Suprapubic skin (tissue), 4 donors: ENCODE measurements at regions not wholly inside any gene's neighbourhood (a gene's known extent, or its start where the extent isn't known, plus 50 kb on each side); places are given as distances from the start of the nearest gene placed in this dataset.

Source experiments
- DNase-seq, 2 donors: peaks; one replicate each; pipeline ENCODE4 v3.0.0-alpha.2; 2019; ENCODE audit warnings: low spot score in 2 of 2
- H3K27ac ChIP-seq: fragments of 200-600 bp; sonication (generic); one replicate; pipeline ENCODE4 v1.5.1; 2019
- H3K27me3 ChIP-seq: fragments of 200-600 bp; sonication (generic); one replicate; pipeline ENCODE4 v1.5.1; 2019
- H3K36me3 ChIP-seq: fragments of 200-600 bp; sonication (generic); one replicate; pipeline ENCODE4 v1.5.1; 2019
- H3K4me1 ChIP-seq: fragments of 200-600 bp; sonication (generic); one replicate; pipeline ENCODE4 v1.5.1; 2019
- H3K4me3 ChIP-seq: fragments of 200-600 bp; sonication (generic); one replicate; pipeline ENCODE4 v1.5.1; 2019; ENCODE audit warnings: mild to moderate bottlenecking
- H3K9me3 ChIP-seq: fragments of 200-600 bp; sonication (generic); one replicate; pipeline ENCODE4 v1.5.1; 2019
- EP300 ChIP-seq: sonication (generic); formaldehyde crosslinking; IDR thresholded peaks from one replicate; pipeline ENCODE4 v1.6.1; 2017; ENCODE audit warnings: antibody characterized with exemption
- POLR2A ChIP-seq, 2 donors: fragments of 450-650 bp; IDR thresholded peaks; one replicate each; pipeline ENCODE4 v1.6.1; 2017; ENCODE audit warnings: antibody characterized with exemption in 2 of 2, mild to moderate bottlenecking in 2 of 2, moderate library complexity in 2 of 2
- POLR2AphosphoS5 ChIP-seq, 3 donors: sonication (generic); formaldehyde crosslinking; IDR thresholded peaks; one replicate each; pipeline ENCODE4 v1.6.1; 2017; ENCODE audit warnings: antibody characterized with exemption in 3 of 3
- WGBS: methylation state at CpG from one replicate; pipeline ENCODE4 v1.1.5; 2018; 5-methylcytosine and 5-hydroxymethylcytosine counted together
- TF ChIP-seq, protein P1 (sequence below), 2 donors: fragments of 200-600 bp in 1 of 2; fragments of 450-650 bp in 1 of 2; sonication (generic) in 1 of 2; IDR thresholded peaks; one replicate each; pipeline ENCODE4 v1.5.1; 2016 to 2019; ENCODE audit warnings: antibody characterized with exemption in 2 of 2, mild to moderate bottlenecking in 1 of 2, moderate library complexity in 1 of 2

DNA sequence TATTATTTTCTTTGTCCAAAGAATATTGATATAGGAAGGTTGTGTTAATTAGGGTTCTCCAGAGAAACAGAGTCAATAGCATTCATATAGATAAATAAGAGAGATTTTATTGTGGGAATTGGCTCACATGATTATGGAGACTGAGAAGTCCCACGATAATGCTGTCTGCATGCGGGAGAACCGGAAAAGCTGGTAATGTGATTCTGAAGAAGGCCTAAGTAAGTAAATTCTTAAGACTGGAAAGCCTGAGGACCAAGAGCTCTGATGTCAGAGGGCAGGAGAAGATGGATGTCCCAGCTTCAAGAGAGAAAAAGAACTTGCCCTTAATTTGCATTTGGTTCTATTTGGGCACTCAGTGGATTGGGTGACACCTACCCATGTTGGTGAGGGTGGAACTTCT, 307.4 kb upstream of the C9orf72 start:
- WGBS = 66% methylated on average over 3 of the region's 3 CpGs
- DNase-seq = no peak

DNA sequence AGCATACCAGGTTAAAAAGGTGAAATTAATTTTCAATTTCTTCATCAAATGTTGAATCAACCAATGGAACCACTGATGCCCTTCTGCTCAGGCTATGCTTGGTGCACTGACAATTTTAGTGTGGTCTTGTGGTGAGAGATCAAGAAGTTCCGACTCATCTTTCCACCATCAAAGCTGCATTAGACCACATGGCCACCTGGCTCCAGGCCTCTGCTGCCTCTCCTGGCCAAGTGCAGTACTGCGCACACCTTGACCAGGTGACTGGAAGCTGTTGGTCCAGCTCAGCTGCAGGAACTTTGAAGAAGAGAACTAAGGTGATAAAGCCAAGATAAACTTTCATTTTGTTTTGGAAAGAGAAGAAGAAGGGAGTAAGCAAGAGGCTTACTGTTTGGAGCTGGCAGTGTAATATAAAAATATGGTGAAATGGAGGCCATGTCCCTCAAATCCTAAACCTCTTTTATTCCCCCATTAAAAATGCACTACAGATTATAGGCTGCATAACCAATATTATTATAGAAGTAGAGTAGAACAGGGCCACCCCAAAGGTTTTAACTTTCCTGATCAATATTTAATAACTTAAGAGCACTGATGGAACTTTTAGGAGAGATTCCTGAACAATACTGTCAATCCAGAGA, 315.5 kb upstream of the C9orf72 start:
- H3K36me3 ChIP-seq = no peaks in the 10 kb centered on the region
- WGBS = 88% methylated on average over 2 of the region's 2 CpGs
- no peak overlapping the region for H3K27ac ChIP-seq
- H3K27me3 ChIP-seq = no peaks in the 10 kb centered on the region
- DNase-seq = no peak
- TF ChIP-seq POLR2A (IDR thresholded peaks at IDR 0.05) (no peak), EP300 (no peak), POLR2AphosphoS5 (IDR thresholded peaks at IDR 0.05) (no peak)
- TF ChIP-seq, protein P1, sequence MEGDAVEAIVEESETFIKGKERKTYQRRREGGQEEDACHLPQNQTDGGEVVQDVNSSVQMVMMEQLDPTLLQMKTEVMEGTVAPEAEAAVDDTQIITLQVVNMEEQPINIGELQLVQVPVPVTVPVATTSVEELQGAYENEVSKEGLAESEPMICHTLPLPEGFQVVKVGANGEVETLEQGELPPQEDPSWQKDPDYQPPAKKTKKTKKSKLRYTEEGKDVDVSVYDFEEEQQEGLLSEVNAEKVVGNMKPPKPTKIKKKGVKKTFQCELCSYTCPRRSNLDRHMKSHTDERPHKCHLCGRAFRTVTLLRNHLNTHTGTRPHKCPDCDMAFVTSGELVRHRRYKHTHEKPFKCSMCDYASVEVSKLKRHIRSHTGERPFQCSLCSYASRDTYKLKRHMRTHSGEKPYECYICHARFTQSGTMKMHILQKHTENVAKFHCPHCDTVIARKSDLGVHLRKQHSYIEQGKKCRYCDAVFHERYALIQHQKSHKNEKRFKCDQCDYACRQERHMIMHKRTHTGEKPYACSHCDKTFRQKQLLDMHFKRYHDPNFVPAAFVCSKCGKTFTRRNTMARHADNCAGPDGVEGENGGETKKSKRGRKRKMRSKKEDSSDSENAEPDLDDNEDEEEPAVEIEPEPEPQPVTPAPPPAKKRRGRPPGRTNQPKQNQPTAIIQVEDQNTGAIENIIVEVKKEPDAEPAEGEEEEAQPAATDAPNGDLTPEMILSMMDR (IDR thresholded peaks at IDR 0.05) = peak in 1 of 2 donors; percentile 60
- no peaks in the 10 kb centered on the region for H3K9me3 ChIP-seq
- no peak overlapping the region for H3K4me3 ChIP-seq
- no peaks in the 10 kb centered on the region for H3K4me1 ChIP-seq

More for the DNA sequence above, 307.4 kb upstream of the C9orf72 start:
- TF ChIP-seq EP300 (no peak), POLR2A (IDR thresholded peaks at IDR 0.05) (no peak), POLR2AphosphoS5 (IDR thresholded peaks at IDR 0.05) (no peak)
- TF ChIP-seq, protein P1 (IDR thresholded peaks at IDR 0.05) = no peak
- no peaks in the 10 kb centered on the region for H3K27me3 ChIP-seq
- H3K4me1 ChIP-seq = no peaks in the 10 kb centered on the region
- H3K27ac ChIP-seq = no peak overlapping the region
- H3K36me3 ChIP-seq = no peaks in the 10 kb centered on the region
- no peak overlapping the region for H3K4me3 ChIP-seq
- no peaks in the 10 kb centered on the region for H3K9me3 ChIP-seq

DNA sequence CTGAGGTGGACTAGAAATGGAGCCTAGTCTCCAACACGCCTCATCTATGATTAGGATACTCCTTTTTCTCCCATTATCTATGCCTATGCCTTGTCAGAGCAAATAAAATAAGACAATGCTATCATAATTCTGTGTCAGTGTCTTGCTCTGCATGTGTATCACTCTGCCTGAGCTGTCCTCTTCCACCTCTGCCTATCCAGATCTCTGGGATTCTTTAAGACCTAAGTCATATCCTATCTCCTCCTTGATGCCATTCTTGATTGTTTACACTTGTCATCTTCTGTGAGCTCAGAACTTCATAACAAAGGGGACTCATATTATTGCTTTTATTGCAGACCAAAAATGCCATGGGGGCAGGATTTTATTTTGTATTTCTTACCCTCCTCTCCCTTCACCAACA, 351.2 kb upstream of the C9orf72 start:
- Histone ChIP-seq H3K36me3 (no peaks in the 10 kb centered on the region), H3K4me1 (no peaks in the 10 kb centered on the region), H3K27ac (no peak overlapping the region), H3K4me3 (no peak overlapping the region), H3K27me3 (no peaks in the 10 kb centered on the region), H3K9me3 (no peaks in the 10 kb centered on the region)
- 89% methylated on average over 1 of the region's 1 CpG for WGBS
- DNase-seq = no peak
- TF ChIP-seq POLR2AphosphoS5 (IDR thresholded peaks at IDR 0.05) = no peak
- TF ChIP-seq POLR2A (IDR thresholded peaks at IDR 0.05) = no peak
- TF ChIP-seq, protein P1 (IDR thresholded peaks at IDR 0.05) = no peak
- no peak for TF ChIP-seq EP300

DNA sequence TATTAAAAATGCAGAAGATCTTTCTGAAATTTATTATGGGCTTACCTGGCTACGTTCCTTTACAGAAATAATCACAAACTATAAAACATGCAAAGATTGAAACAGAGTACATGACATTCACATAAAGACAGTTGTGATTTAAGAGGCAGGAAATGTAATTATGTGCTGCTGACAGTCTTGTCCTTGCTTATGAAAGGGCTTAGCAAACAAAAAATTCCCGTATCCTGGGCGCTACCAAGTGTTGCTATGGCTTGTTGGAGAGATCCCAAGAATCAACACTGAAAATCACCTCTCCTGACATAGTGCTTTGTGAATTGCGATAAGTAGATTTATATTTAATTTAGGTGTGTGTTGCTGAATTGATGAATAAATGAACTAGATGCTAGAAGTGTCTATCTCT, 352.5 kb upstream of the C9orf72 start:
- WGBS = 46% methylated on average over 4 of the region's 4 CpGs

DNA sequence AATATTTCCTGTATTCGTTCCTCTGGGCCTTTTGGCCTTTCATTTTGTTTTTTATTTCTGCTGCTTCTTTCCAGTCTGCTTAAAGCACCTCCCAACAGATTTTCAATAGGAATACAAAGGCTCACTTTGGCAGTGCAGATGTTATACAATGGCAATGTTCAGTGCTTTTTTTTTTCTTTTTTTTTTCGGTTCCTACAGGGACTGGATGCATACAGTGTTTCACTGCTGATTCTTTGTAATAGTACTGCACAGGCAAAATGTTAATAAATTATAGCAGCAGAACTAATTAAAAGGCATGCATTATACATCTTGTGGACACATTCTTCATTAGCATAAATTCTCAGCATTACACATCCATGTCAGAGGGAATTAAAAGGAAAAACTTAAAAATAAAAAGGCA, 356.6 kb upstream of the C9orf72 start:
- no peaks in the 10 kb centered on the region for H3K4me1 ChIP-seq

More for the DNA sequence above, 352.5 kb upstream of the C9orf72 start:
- no peaks in the 10 kb centered on the region for H3K36me3 ChIP-seq
- H3K27ac ChIP-seq = no peak overlapping the region
- H3K9me3 ChIP-seq = no peaks in the 10 kb centered on the region
- TF ChIP-seq EP300 (no peak), POLR2A (IDR thresholded peaks at IDR 0.05) (no peak), POLR2AphosphoS5 (IDR thresholded peaks at IDR 0.05) (no peak)
- TF ChIP-seq, protein P1 (IDR thresholded peaks at IDR 0.05) = no peak
- H3K4me3 ChIP-seq = no peak overlapping the region
- no peaks in the 10 kb centered on the region for H3K27me3 ChIP-seq
- DNase-seq = no peak
- H3K4me1 ChIP-seq = no peaks in the 10 kb centered on the region

More for the DNA sequence above, 356.6 kb upstream of the C9orf72 start:
- no peak for DNase-seq
- H3K27ac ChIP-seq = no peak overlapping the region
- H3K4me3 ChIP-seq = no peak overlapping the region
- no peaks in the 10 kb centered on the region for H3K9me3 ChIP-seq
- 19% methylated on average over 2 of the region's 2 CpGs for WGBS
- TF ChIP-seq POLR2AphosphoS5 (IDR thresholded peaks at IDR 0.05) = no peak
- TF ChIP-seq POLR2A (IDR thresholded peaks at IDR 0.05) = no peak
- TF ChIP-seq, protein P1 (IDR thresholded peaks at IDR 0.05) = no peak
- TF ChIP-seq EP300 = no peak
- no peaks in the 10 kb centered on the region for H3K27me3 ChIP-seq
- no peaks in the 10 kb centered on the region for H3K36me3 ChIP-seq
